IgD-negative memory B cell (primary cell): ENCODE measurements at regions not wholly inside any gene's neighbourhood (a gene's known extent, or its start where the extent isn't known, plus 50 kb on each side); places are given as distances from the start of the nearest gene placed in this dataset.

Experiments used
- H3K27ac Mint-ChIP-seq, 3 donors: one replicate each; pipeline ENCODE4 v1.8.0; 2020 to 2022; ENCODE audit warnings: mild to moderate bottlenecking in 3 of 3, mixed read lengths in 3 of 3, moderate library complexity in 1 of 3
- H3K27me3 Mint-ChIP-seq: one replicate; pipeline ENCODE4 v1.8.0; 2021; ENCODE audit warnings: mixed read lengths
- H3K36me3 Mint-ChIP-seq: one replicate; pipeline ENCODE4 v1.8.0; 2020; ENCODE audit warnings: mild to moderate bottlenecking, mixed read lengths
- H3K4me1 Mint-ChIP-seq, 3 donors: one replicate each; pipeline ENCODE4 v1.8.0; 2020 to 2022; ENCODE audit warnings: mixed read lengths in 3 of 3, mild to moderate bottlenecking in 1 of 3
- H3K4me3 Mint-ChIP-seq, 4 donors: one replicate each; pipeline ENCODE4 v1.8.0; 2020 to 2022; ENCODE audit warnings: mild to moderate bottlenecking in 4 of 4, mixed read lengths in 4 of 4, moderate library complexity in 3 of 4
- H3K9me3 Mint-ChIP-seq, 3 donors: one replicate each; pipeline ENCODE4 v1.8.0; 2020 to 2021; ENCODE audit warnings: mixed read lengths in 3 of 3, mild to moderate bottlenecking in 1 of 3

DNA sequence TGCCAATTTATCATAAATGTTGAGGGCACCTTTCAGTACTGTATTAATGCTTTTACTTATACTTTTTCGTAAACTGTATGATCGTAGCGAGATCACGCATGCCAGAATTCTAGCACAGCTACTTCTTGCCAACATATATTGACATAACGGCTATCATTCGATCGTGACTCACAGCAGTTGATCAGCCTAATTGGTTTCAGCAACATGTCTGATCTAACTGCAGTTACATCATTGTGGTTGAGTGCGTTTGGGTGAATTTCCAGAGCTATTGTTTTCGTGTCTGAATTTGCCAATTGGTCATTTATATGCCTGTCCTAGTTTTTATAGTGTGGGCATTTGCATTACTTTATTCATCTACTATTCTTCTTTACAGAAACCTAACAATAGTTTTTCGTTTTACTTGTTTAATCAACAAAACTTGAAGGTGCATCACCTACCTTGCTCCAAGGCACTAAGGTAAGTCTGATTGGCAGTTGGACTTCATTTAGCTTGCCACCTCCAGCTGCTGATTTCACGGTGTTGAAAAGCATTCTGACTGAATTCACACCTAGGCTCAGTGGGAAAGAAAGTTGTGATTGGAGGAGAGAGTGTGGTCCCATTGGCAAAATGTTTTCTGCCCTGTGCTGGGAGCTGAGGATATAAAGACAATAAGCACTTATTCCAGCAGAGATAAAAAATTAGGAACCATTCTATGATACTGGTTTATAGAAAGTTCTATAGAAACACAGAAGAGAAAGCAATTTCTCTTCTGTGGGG lies 120.9 kb upstream of the RGMA start:
- Mint-ChIP-seq H3K4me3 (no peak overlapping the region), H3K27me3 (no peaks in the 10 kb centered on the region), H3K36me3 (peaks cover 2% of the 10 kb centered on the region), H3K27ac (no peak overlapping the region), H3K4me1 (no peaks in the 10 kb centered on the region), H3K9me3 (peaks cover 0 to 3% (median 1%) of the 10 kb centered on the region in 3 donors)

DNA sequence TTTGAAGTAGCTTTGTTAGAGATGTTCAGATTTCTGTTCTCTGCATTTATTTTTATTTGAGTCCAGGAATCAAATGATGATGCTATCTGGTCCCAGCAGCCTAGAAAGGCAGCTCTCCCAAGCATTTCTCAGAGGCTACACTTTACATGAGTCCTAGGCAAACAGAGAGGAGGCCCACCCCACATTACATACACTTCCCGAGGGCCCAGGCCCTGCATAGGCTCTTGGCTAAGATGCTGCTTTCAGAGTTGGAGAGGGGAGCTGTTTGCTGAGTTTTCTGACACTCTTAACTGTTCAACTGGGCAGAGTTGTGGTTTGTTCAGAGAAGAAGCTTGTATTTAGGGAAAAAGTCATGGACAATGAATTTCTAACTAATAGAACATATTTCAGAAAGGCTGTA lies 117.9 kb upstream of the RGMA start:
- no peaks in the 10 kb centered on the region for H3K4me1 Mint-ChIP-seq
- peaks cover 2% of the 10 kb centered on the region for H3K36me3 Mint-ChIP-seq
- no peaks in the 10 kb centered on the region for H3K27me3 Mint-ChIP-seq
- no peak overlapping the region for H3K27ac Mint-ChIP-seq
- peaks cover 0 to 3% (median 1%) of the 10 kb centered on the region in 3 donors for H3K9me3 Mint-ChIP-seq
- no peak overlapping the region for H3K4me3 Mint-ChIP-seq

DNA sequence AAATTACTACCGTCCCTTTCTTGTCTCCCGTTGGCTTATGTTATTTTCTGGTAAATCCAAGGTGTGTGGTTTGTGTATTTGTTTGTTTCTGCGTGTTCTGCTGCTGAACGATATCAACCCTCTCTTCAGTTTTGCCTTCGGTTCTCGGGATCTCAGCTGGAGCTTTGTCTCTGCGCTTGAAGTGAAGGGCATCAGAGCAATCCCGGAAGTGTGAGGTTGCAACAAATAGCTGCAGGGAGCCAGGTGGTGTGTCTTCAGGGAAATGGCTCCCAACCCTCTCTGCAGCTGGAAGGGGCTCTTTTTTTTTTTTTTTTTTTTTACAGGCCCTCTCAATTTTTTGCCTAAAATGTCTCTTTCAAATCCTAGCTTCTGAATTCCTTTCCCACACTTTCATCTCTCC lies 116.4 kb upstream of the RGMA start:
- no peaks in the 10 kb centered on the region for H3K4me1 Mint-ChIP-seq
- H3K27ac Mint-ChIP-seq: no peak overlapping the region
- H3K36me3 Mint-ChIP-seq: peaks cover 2% of the 10 kb centered on the region
- no peaks in the 10 kb centered on the region for H3K27me3 Mint-ChIP-seq
- no peak overlapping the region for H3K4me3 Mint-ChIP-seq
- H3K9me3 Mint-ChIP-seq: peaks cover 0 to 1% (median 0%) of the 10 kb centered on the region in 3 donors

DNA sequence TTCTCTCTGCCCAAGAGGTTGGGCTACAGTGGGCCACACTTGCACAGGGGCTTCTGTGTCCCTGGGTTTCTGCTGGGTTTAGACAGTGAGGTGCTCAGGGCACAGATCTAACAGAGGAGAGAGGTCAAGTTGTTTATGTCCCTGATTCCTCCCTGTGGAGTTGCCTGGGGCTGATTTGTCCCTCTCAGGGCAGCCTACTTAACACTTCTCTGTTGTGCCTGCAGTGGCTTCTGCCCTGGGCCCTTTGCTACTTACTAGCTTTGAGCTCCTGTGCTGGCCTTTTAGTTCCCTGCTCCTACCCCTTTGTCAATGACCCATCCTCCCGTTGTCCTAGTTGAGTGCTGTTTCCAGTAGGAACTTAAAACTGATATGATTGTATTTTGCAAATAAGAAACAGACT lies 114.0 kb upstream of the RGMA start:
- Mint-ChIP-seq H3K27ac (peak overlapping the region in 1 of 3 donors; percentile 64), H3K4me3 (no peak overlapping the region), H3K9me3 (peaks cover 4 to 8% (median 6%) of the 10 kb centered on the region in 3 donors), H3K4me1 (no peaks in the 10 kb centered on the region), H3K36me3 (no peaks in the 10 kb centered on the region), H3K27me3 (peaks cover 7% of the 10 kb centered on the region)

DNA sequence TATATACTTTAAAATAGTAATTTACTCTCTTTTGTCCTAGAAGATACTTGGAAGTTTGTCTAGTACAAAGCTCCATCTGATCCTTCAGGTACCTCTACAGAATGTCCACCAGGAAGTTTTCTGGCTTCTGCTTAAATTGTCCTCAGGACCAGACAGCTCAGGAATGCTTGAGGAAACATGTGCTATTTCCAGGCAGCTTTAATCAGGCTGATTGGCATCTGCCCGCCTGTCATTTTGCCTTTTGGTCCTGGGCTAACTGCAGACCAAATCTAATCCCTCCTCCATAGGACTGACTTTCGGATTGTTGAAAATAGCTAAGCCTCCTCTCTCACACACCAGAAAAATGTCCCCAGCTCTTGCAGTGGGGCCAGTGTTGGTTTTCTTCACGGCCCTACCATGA lies 113.4 kb upstream of the RGMA start:
- no peak overlapping the region for H3K4me3 Mint-ChIP-seq
- H3K27ac Mint-ChIP-seq: no peak overlapping the region
- H3K27me3 Mint-ChIP-seq: peaks cover 7% of the 10 kb centered on the region
- H3K9me3 Mint-ChIP-seq: peaks cover 5 to 10% (median 6%) of the 10 kb centered on the region in 3 donors
- no peaks in the 10 kb centered on the region for H3K4me1 Mint-ChIP-seq
- H3K36me3 Mint-ChIP-seq: no peaks in the 10 kb centered on the region

DNA sequence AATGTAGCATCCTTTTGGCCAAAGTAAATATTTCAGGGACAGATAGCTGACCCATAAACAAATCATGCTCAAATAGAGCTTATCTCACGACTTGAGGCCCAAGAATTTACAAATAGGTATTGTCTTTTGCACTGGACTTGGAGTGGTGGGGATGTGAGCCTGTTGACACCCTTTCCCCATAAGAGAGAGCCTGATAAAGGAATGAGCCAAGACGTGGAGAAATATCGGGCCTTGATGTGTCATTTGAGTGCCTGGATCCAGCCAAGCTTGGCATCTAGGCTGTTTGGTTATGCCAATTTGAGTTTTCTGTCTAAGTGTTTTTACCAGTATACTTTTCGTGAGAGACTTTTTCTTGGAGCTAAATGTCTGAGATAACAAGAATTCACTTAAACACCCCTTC lies 112.9 kb upstream of the RGMA start:
- Mint-ChIP-seq H3K36me3 (no peaks in the 10 kb centered on the region), H3K9me3 (peaks cover 5 to 10% (median 6%) of the 10 kb centered on the region in 3 donors), H3K27ac (no peak overlapping the region), H3K27me3 (peaks cover 7% of the 10 kb centered on the region), H3K4me1 (no peaks in the 10 kb centered on the region), H3K4me3 (no peak overlapping the region)

DNA sequence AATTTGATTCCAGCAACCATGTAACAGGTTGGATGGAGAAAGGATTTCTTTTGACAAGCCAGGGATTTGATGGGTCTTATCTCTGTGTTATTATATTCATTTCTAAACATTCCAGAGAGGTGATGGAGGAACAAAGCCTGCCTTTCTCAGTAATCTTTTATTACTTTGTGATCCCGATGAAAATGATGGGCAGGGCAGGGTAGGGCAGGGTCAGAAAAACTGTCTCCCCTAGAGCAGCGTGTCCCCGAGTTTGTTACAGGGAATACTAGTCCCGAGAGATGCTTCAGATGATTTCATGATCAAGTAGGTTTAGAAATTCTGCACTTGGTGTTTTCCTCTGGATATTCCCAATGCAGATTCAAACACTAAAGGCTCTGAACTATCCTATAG lies 111.8 kb upstream of the RGMA start:
- Mint-ChIP-seq H3K9me3 (peaks cover 5 to 10% (median 9%) of the 10 kb centered on the region in 3 donors), H3K36me3 (no peaks in the 10 kb centered on the region), H3K4me3 (no peak overlapping the region), H3K27ac (no peak overlapping the region), H3K27me3 (peaks cover 7% of the 10 kb centered on the region), H3K4me1 (no peaks in the 10 kb centered on the region)

DNA sequence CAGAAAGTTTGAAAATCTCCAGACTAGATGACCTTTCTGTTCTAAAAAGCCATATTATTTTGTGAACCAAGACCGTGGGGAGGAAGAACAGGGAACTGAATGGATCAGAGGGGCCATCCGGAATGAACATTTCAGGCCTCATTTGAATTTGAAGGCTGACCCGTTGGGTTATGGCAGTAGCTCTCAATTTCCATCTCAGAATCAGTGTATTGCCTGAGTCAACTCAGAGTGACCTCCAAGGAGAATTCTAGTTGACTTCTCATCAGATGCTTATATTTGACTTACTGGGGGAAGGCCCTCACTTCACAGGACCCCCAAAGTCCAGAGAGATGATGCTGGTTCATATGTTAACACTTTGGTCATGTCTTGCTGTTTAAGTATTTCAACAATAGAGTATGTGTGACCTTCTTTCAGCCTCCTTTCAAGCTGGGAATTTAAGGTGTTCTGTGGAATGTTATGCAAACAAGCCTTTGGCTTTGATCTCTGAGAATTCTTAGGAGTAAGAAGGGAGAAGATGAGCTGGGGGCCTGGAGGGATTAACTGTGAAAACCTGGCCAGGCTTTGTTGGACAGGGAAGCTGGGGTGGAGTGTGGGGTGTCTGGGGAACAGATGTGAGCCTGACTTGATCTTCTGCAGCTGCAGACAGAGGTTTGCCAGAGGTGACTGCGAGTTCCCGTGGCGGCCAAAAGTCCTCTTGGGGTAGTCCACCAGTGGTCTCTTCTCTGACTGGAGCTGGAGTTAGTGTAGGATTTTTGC lies 111.2 kb upstream of the RGMA start:
- Mint-ChIP-seq H3K4me3 (no peak overlapping the region), H3K9me3 (peaks cover 5 to 10% (median 8%) of the 10 kb centered on the region in 3 donors), H3K36me3 (no peaks in the 10 kb centered on the region), H3K27ac (no peak overlapping the region), H3K27me3 (peaks cover 7% of the 10 kb centered on the region), H3K4me1 (no peaks in the 10 kb centered on the region)

DNA sequence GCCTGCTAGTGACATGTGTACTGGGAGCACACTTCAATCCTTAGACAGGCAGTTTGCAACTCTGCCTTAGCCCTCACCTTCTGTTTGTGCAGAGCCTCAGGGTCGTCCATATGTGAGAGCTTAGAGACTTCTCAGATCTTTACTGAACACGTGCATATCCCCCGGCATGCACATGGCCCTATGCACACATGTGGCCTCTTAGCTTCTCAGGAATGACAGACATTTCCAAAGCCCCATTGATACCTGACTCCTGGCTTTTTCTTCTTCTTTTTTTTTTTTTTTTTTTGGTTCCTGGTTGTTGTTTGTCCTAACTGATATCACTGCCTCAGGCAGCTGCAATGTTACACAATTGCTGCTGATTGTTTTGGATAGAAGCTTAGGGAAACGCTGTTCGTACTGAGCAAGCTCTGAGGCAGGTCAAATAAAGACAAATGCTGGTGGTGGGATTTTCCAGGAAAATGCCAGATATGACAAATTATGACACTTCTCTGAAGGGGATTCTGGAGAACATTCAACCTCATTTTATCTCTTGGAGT lies 107.2 kb upstream of the RGMA start:
- no peak overlapping the region for H3K27ac Mint-ChIP-seq
- no peak overlapping the region for H3K4me3 Mint-ChIP-seq
- peaks cover 7% of the 10 kb centered on the region for H3K27me3 Mint-ChIP-seq
- no peaks in the 10 kb centered on the region for H3K4me1 Mint-ChIP-seq
- peaks cover 2% of the 10 kb centered on the region for H3K36me3 Mint-ChIP-seq
- H3K9me3 Mint-ChIP-seq: peaks cover 5 to 10% (median 8%) of the 10 kb centered on the region in 3 donors

DNA sequence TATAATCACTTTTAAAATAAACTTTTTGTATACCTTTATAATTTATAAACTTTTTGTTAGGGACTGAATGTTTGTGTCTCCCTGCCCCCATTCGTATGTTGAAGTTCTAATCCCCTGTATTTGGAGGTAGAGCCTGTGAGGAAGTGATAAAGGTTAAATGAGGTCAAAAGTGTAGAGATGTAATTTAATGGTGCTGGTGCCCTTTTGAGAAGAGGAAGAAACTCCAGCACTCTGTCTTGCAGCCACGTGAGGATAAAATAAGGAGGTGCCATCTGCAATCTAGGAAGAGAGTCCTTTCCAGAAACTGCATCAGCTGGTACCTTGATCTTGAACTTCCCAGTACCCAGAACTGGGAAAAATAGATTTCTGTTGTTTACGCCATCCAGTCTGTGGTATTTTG lies 106.1 kb upstream of the RGMA start:
- Mint-ChIP-seq H3K4me3 (no peak overlapping the region), H3K4me1 (no peaks in the 10 kb centered on the region), H3K9me3 (peaks cover 5 to 10% (median 8%) of the 10 kb centered on the region in 3 donors), H3K27me3 (peaks cover 7% of the 10 kb centered on the region), H3K27ac (no peak overlapping the region), H3K36me3 (peaks cover 2% of the 10 kb centered on the region)

DNA sequence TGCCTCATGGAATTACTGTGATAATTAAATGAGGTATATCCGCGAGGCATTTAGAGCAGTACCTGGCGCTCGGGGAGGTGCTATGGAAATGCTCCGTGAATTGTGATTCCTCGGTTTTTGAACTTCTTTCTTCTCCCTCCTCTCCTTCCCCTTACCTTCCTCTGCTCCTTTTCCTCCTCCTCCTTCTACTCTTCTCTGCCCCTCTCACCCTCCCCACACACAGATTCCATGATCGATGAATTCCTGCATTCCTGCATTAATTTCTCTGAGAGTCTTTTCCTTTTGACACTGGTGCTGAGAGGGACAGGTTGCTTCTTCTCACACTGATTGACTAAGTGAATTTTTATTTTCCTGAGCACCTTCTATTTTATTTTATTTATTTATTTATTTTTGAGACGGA lies 101.2 kb upstream of the RGMA start:
- Mint-ChIP-seq H3K27ac (no peak overlapping the region), H3K9me3 (no peaks in the 10 kb centered on the region), H3K4me1 (no peaks in the 10 kb centered on the region), H3K36me3 (peaks cover 2% of the 10 kb centered on the region), H3K4me3 (peak overlapping the region in 1 of 4 donors; percentile 13), H3K27me3 (no peaks in the 10 kb centered on the region)

DNA sequence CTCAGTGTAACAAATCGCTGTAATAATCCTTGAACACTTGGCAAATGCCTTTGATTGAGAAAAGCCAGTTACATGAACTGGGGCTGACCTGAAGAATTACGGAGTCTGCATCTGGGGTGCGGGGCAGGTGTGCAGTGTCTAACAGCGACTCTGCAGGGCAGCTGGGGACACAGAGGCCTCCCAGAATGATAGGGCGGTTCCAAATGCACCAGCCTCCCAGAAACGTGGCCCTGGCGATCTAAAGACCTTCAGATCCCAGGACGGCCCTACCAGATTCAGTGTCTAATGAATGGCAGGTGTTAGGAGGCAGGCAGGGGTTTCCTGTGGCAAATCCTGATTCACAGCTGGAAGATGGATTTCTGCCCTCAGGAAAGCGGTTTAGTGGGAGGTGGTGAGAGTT lies 100.5 kb upstream of the RGMA start:
- H3K27ac Mint-ChIP-seq: no peak overlapping the region
- no peaks in the 10 kb centered on the region for H3K27me3 Mint-ChIP-seq
- H3K36me3 Mint-ChIP-seq: no peaks in the 10 kb centered on the region
- no peaks in the 10 kb centered on the region for H3K9me3 Mint-ChIP-seq
- no peak overlapping the region for H3K4me3 Mint-ChIP-seq
- no peaks in the 10 kb centered on the region for H3K4me1 Mint-ChIP-seq

DNA sequence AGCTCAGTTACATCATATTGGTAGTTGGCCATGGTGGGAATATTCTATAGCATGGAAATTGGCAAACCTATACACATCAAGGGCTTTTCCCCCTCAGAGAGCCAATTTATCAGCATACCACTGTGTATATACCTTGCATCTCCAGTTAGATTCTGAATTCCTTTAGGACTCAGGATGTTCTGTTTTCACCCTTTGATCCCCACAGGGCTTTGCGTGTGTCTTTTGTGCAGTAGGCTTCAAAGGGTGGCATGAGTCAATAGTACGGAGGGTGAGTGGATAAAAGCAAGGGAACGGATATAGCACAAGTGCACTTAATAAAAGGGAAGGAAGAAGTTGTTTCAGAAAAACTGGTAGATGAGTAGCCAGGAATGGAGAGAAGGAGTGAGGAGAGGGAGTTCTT lies 99.2 kb upstream of the RGMA start:
- no peaks in the 10 kb centered on the region for H3K36me3 Mint-ChIP-seq
- no peak overlapping the region for H3K4me3 Mint-ChIP-seq
- H3K4me1 Mint-ChIP-seq: no peaks in the 10 kb centered on the region
- H3K9me3 Mint-ChIP-seq: no peaks in the 10 kb centered on the region
- no peak overlapping the region for H3K27ac Mint-ChIP-seq
- no peaks in the 10 kb centered on the region for H3K27me3 Mint-ChIP-seq

DNA sequence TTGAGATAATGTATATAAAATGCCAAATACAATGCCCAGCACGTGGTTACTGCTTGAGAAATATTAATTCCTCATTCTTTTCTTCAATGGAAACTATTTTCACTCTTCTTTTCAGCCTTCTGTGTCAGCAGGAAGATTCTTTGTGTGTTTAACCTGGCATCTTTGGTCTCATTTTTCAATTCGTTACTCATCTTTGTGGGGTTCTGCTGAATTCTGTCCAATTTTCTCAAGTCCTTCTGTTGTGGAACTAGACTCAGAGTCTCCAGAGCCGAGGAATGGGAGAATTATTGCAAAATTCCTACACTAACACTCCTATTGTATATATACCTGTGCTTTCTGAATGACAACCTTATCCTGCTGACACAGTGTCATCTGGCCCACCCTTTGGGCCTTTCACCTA lies 96.8 kb upstream of the RGMA start:
- no peaks in the 10 kb centered on the region for H3K36me3 Mint-ChIP-seq
- no peak overlapping the region for H3K4me3 Mint-ChIP-seq
- no peaks in the 10 kb centered on the region for H3K4me1 Mint-ChIP-seq
- H3K9me3 Mint-ChIP-seq: no peaks in the 10 kb centered on the region
- no peak overlapping the region for H3K27ac Mint-ChIP-seq
- H3K27me3 Mint-ChIP-seq: no peaks in the 10 kb centered on the region

DNA sequence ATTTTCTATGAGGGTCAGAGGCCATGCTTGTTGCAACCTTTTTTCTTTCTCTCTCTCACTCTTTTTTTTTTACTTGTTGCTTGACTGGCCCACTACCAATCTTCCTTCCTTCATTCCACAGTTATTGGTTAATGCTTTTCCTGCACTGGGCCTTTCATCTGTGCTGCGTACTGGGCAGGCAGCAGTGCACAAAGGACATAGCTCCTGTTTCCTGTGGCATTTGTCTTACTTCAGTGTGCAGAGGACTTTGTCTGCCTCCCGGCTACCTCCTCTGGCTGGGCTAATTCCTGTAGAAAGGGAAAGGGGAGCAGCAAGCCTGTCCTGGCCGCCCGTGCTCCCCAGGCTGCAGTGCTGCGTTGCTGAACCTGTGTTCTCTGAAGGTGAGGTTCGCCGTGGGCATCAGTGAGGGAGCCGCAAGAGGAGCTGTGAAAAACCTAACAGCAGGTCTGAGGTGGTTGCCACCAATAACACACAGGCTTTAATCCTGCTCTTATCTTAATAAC lies 93.7 kb upstream of the RGMA start:
- Mint-ChIP-seq H3K4me1 (no peaks in the 10 kb centered on the region), H3K27ac (no peak overlapping the region), H3K9me3 (no peaks in the 10 kb centered on the region), H3K36me3 (no peaks in the 10 kb centered on the region), H3K4me3 (no peak overlapping the region), H3K27me3 (no peaks in the 10 kb centered on the region)
